GM18505 (cell line): ENCODE measurements at regions not wholly inside any gene's neighbourhood (a gene's known extent, or its start where the extent isn't known, plus 50 kb on each side); places are given as distances from the start of the nearest gene placed in this dataset.
"Not testable (repeated sequence)": the region's sequence is repeated elsewhere in the genome, so short reads cannot be mapped to it uniquely, and the experiment has no call there.

Experiments
- ATAC-seq: cut with Tn5 transposase; IDR thresholded peaks from one replicate; pipeline ENCODE4 v1.9.1; 2021; ENCODE audit not compliant: unreplicated experiment
- POLR2A ChIP-seq: IDR thresholded peaks from 4 replicates; pipeline ENCODE4 v1.6.1; 2011; ENCODE audit warnings: borderline replicate concordance; ENCODE audit not compliant: insufficient read depth, insufficient read length; ENCODE audit errors: extremely low read depth

- no peak for TF ChIP-seq POLR2A
- ATAC-seq, result no peak
Observed at GRCh38 chr3:33942483-33943150, 144.2 kb downstream of the PDCD6IP start.

DNA sequence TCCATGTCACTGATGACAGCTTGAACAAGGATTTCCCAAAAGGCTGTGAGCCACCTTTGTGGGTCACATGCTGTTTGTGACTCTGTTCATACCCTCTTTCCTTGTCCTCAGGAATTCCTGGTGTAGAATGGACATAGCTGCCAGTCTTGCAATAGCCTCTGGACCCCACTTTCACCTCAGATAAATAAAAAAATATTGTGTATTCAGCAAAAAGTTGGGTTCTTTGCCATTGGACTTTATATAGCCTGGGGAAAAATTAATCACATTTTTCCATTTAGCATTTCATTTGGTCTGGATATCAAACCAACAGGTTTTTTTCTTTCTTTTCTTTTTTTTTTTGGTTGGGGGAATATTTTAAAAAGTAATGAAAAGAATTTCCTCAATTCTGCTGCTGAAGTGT, 144.8 kb downstream of the PDCD6IP start:
- TF ChIP-seq POLR2A, result no peak
- no peak for ATAC-seq

DNA sequence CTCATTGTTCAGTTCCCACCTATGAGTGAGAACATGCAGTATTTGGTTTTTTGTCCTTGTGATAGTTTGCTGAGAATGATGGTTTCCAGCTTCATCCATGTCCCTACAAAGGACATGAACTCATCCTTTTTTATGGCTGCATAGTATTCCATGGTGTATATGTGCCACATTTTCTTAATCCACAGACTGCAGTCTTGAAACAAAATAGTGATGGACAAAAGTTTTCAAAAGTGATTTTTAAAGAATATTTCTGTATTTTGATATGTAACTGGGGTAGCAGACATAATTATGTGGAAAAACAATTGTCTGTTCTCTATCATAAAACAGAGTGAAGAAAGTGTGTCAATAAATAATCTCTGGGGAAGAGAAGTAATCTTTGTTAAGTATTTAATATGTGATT, 148.2 kb downstream of the PDCD6IP start:
- not testable (repeated sequence) for ATAC-seq

GRCh38 chr3:33947272-33948195, 149.1 kb downstream of the PDCD6IP start:
- TF ChIP-seq POLR2A, result no peak
- ATAC-seq, result no peak

DNA sequence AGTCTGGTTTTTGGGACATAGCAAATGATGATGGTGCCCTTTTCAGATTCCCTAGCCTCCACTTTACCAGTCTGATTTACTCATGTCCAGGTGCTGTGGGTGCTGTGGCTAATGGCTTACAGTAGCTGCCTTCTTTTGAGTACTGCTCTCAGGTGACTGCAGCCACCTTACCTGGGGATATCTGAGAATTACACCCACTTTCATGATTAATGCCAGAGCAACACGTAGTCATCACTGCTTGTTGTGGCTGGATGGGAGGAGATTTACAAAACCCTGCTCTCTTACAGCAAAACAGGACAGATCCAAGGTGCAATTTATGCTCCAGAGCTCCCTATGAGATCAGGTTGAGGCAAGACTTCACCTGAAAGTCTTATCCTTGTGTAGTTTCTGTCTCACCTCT, 150.6 kb downstream of the PDCD6IP start:
- TF ChIP-seq POLR2A, result no peak
- ATAC-seq, result no peak

DNA sequence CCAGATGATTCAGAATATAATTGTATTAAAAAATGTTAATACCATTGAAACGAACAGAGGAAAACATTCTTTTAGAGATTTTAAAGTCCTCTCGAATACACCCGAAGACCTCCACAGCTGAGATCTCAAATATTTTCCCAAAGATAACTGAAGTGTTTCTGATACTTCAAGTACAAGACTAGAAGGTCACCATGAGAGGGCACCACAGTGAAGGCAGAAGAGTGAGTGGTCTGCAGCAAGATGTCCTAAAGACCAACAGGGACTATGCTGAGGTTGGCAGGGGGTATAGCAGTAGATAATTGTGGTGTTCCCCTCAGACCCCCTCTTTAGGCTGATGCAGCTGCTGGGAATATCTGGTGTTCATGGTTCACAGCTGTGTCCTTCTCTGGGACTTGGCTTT, 156.5 kb downstream of the PDCD6IP start:
- TF ChIP-seq POLR2A, result no peak

DNA sequence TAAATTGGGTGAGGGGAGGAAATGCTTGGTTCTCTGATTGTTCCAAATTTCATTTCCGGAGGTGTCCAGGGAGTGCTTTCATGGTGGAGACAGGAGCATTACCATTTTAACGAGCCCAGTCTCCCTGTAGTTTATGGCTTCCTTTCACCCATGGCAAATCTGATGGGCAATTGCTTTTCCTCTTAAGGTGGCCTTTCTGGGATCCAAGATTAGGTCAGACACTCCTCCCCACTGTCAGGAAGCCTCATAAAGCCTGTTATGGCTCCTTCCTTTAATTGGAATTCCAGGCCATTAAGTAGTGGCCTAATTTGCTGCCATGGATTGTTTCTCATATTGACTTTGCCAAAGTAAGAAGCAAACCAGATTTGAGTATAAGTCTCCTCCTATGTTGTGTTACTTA, 157.8 kb downstream of the PDCD6IP start:
- TF ChIP-seq POLR2A, result no peak
- no peak for ATAC-seq

More for the DNA sequence above, 156.5 kb downstream of the PDCD6IP start:
- ATAC-seq, result no peak

DNA sequence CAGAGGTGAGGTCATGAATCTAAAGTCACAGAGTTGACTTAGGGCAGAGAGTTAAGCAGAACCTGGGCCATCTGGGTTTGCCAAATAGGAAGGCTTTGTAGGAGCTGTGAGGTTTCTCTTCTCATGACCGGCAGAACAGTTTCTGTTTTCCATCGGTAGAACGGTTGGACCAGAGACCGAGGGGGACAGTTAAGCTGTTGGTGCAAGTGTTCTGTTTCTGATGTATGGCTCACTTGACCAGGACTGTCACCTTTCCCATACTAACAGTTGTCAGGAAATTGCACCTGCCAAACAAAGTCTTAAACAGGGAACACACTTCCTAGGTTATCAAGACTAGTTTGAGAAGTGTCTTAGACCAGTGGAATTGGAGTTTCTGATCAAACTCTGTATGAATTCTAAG, 158.3 kb downstream of the PDCD6IP start:
- no peak for ATAC-seq
- TF ChIP-seq POLR2A, result no peak

GRCh38 chr3:33957176-33957575, 158.7 kb downstream of the PDCD6IP start:
- no peak for TF ChIP-seq POLR2A
- no peak for ATAC-seq

- no peak for TF ChIP-seq POLR2A
- ATAC-seq, result no peak
Observed at GRCh38 chr3:33958661-33959060, 160.2 kb downstream of the PDCD6IP start.

DNA sequence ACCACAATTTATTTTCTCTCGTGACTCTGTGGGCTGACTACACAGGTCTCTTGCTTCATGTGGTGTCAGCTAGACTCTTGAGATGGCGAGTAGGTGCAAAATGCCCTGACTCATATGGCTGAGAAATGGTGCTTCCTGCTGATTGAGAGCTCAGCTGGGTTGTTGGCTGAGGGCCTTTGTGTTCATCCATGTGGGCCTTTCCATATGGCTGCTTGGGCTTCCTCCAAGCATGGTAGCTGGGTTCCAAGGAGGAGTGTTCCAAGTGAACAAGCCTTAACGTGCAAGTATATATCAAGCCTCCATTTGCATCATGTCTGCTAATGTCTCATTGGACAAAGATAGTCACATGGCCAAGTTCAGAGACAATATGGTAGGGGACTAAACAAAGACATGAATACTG, 164.0 kb downstream of the PDCD6IP start:
- TF ChIP-seq POLR2A, result no peak
- no peak for ATAC-seq

DNA sequence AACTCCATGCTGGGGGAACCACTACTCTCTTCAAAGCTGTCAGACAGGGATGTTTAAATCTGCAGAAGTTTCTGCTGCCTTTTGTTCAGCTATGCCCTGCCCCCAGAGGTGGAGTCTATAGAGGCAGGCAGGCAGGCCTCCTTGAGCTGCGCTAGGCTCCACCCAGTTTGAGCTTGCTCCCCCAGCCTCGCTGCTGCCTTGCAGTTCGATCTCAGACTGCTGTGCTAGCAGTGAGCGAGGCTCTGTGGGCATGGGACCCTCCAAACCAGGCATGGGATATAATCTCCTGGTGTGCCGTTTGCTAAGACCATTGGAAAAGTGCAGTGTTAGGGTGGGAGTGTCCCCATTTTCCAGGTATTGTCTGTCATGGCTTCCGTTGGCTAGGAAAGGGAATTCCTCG, 171.8 kb downstream of the PDCD6IP start:
- ATAC-seq, result not testable (repeated sequence)

DNA sequence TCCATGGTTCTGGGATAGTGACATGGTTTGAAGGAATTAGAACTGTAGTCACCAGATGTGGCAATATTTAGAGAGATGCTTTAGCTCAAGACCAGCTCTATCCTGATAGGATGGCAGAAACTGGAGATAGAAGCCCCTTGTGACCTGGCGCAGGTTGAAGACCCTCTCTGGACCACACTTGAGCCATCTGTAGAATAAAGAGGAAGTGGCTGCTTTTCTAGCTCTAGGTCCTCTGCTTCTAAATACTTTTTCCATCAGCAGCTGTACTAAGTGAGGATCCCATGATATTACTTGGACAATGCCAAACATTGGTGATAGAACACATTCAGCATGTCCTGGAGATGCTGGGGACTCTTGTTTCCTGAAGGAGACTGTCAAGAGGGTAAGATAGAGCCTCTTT, 172.6 kb downstream of the PDCD6IP start:
- ATAC-seq, result no peak
- no peak for TF ChIP-seq POLR2A

GRCh38 chr3:33975463-33975862, 177.0 kb downstream of the PDCD6IP start:
- TF ChIP-seq POLR2A, result no peak
- no peak for ATAC-seq

DNA sequence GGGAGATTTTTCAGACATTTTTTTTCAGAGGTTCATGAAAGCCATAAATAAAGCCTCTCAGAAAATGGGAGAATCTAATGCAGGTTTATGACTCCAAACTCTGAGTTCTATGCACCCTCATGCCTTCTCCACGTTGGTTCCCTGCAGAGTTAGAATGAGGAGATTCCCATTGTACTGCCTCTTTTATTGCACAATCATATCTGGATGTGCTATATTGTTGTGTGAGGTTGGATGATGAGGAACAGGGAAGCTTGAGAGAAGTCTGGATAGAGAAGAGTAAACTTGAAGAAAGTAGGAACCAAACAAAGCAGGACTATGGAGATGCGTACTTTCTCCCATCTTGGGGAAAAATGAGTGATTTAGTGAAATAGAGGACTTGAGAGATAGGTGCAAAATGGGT, 178.8 kb downstream of the PDCD6IP start:
- no peak for ATAC-seq
- no peak for TF ChIP-seq POLR2A

GRCh38 chr3:33980252-33980651, 181.8 kb downstream of the PDCD6IP start:
- TF ChIP-seq POLR2A, result no peak
- no peak for ATAC-seq
